GM23248 (cell line): ENCODE measurements at regions not wholly inside any gene's neighbourhood (a gene's known extent, or its start where the extent isn't known, plus 50 kb on each side); places are given as distances from the start of the nearest gene placed in this dataset.

Experiments used
- EZH2 ChIP-seq: fragments of 200-600 bp; sonication (generic); IDR thresholded peaks from 2 replicates; pipeline ENCODE4 v1.6.1; 2018; ENCODE audit warnings: antibody characterized with exemption, mild to moderate bottlenecking; ENCODE audit not compliant: insufficient read depth, poor library complexity, severe bottlenecking
- EZH2phosphoT487 ChIP-seq: fragments of 200-600 bp; sonication (generic); IDR thresholded peaks from 2 replicates; pipeline ENCODE4 v1.6.1; 2018; ENCODE audit warnings: antibody characterized with exemption, moderate library complexity, mild to moderate bottlenecking, low read depth; ENCODE audit not compliant: insufficient read depth

DNA sequence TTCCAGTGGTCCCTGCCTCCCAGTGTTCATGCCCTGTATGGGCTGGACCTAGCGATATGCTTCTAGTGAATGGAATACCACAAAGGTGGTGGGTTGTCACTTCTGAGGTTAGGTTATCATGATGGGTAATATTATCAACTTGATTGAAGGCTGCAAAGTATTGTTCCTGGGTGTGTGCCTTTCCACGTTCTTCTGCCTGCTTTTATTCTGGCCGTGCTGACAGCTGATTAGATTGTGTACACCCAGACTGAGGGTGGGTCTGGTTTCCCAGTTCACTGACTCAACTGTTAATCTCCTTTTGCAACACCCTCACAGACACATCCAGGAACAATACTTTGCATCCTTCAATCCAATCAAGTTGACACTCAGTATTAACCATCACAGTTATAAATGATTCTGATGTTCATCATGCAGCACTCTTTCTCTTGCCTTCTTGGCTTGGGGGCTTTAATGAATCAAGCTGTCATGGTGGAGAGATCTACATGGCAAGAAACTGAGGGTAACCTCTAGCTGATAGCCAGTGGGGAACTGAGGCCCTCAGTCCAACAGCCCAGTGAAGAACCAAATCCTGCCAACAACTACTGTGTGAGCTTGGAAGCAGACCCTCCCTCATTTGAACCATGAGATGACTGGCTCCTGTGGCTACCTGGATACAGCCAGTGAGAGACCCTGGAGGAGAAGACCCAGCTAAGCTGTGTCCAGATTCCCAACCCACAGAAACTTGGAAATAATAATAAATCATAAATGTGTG, 63.0 kb upstream of the CELF4 start:
- TF ChIP-seq EZH2: no peak
- TF ChIP-seq EZH2phosphoT487: no peak
